H1 (cell line): ENCODE measurements at regions not wholly inside any gene's neighbourhood (a gene's known extent, or its start where the extent isn't known, plus 50 kb on each side); places are given as distances from the start of the nearest gene placed in this dataset.

Source experiments
- ATF3 ChIP-seq: IDR thresholded peaks from 2 replicates; pipeline ENCODE4 v1.6.1; 2011; ENCODE audit warnings: low read depth, mild to moderate bottlenecking, low read length; ENCODE audit not compliant: insufficient read depth
- E2F6 ChIP-seq: IDR thresholded peaks from 2 replicates; pipeline ENCODE4 v1.6.1; 2012; ENCODE audit warnings: inconsistent platforms
- MAX ChIP-seq: IDR thresholded peaks from 2 replicates; pipeline ENCODE4 v1.6.1; 2012; ENCODE audit warnings: inconsistent platforms
- POU5F1 ChIP-seq: IDR thresholded peaks from 2 replicates; pipeline ENCODE4 v1.6.1; 2011; ENCODE audit warnings: low read depth, mild to moderate bottlenecking, low read length, moderate library complexity
- RXRA ChIP-seq: IDR thresholded peaks from 2 replicates; pipeline ENCODE4 v1.6.1; 2011; ENCODE audit warnings: low read depth, mild to moderate bottlenecking, low read length, moderate library complexity; ENCODE audit not compliant: insufficient read depth
- SP1 ChIP-seq: IDR thresholded peaks from 2 replicates; pipeline ENCODE4 v1.6.1; 2011; ENCODE audit warnings: low read depth, low read length
- TEAD4 ChIP-seq: IDR thresholded peaks from 2 replicates; pipeline ENCODE4 v1.6.1; 2012; ENCODE audit warnings: low read depth, low read length, inconsistent platforms, mixed read lengths

- TF ChIP-seq ATF3 (no peak), SP1 (no peak), MAX (no peak), RXRA (no peak), E2F6 (no peak), TEAD4 (no peak), POU5F1 (no peak)
Observed at GRCh38 chr10:57891201-57892006, 376.3 kb downstream of the IPMK start (continued).
